Testis (tissue), 2 donors: ENCODE measurements at regions not wholly inside any gene's neighbourhood (a gene's known extent, or its start where the extent isn't known, plus 50 kb on each side); places are given as distances from the start of the nearest gene placed in this dataset.

Experiments used
- CTCF ChIP-seq, 3 experiments: fragments of 450-650 bp in 2 of 3; fragments of 200-600 bp in 1 of 3; sonication (generic) in 1 of 3; IDR thresholded peaks; one replicate each; pipeline ENCODE4 v1.5.1; 2016 to 2019; ENCODE audit warnings: antibody characterized with exemption in 3 of 3, mild to moderate bottlenecking in 2 of 3, moderate library complexity in 1 of 3
- POLR2A ChIP-seq: fragments of 450-650 bp; IDR thresholded peaks from one replicate; pipeline ENCODE4 v1.6.1; 2017; ENCODE audit warnings: antibody characterized with exemption, mild to moderate bottlenecking, moderate library complexity

- TF ChIP-seq POLR2A (no peak), CTCF (IDR thresholded peaks at IDR 0.05) (no peak)
Observed at GRCh38 chr9:80791836-80792235, 897.5 kb downstream of the TLE1 start.
